ENCODE measurements at regions not wholly inside any gene's neighbourhood (a gene's known extent, or its start where the extent isn't known, plus 50 kb on each side); places are given as distances from the start of the nearest gene placed in this dataset.

DNA sequence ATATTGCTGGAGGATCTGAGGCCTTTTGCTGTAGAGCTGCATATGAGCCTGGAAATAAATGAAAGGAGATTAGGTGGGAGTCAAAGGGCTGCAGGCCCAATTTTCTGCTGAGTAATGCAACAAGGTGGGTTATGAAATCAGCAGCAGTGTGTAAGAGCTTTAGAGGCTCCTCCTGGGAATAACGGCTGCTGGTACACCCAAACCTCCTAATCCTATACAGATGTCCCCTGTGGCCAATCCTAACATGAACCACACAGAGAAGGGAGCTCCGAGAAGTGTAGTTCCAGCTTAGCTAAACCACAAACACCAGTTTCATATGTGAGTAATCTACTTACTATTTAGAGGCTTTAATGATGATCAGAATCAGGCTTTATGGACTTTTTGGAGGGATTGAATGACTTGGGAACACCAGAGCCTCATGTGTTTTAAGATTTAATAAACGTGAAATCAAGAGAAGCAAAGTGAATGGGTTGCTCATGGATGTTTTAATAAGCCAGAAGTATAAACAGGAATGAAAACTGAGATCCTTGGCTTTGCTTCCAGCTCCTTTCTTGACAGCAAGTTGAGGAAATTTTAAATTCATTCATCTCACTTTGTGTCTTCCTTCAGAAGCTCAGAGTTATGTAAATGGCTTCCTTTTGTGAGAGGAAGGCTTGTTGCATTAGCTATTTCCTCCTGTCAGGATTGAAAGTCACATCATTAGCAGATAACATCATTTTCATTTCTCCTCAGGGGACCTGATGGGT is 437.5 kb downstream of the TMEM232 start:
- no peaks in the 10 kb centered on the region for H3K36me3 ChIP-seq (ENCODE audit: insufficient read depth)
- H3K79me2 ChIP-seq (ENCODE audit: insufficient read depth, low read depth): no peaks in the 10 kb centered on the region
- no peaks in the 10 kb centered on the region for H4K20me1 ChIP-seq (ENCODE audit: insufficient read depth)
- H3K27ac ChIP-seq: no peak overlapping the region; the same call in 1 of the 2 replicates
- H3K4me3 ChIP-seq (IDR thresholded peaks at IDR 0.05; ENCODE audit: insufficient read depth, low read depth, low read length): no peak overlapping the region
- no peak for TF ChIP-seq CTCF (conservative IDR thresholded peaks at IDR 0.05; ENCODE audit: low read depth, low read length)
- peak overlapping the region; percentile 24; the same call in 1 of the 2 replicates for H2AFZ ChIP-seq (ENCODE audit: low read depth)
- peak overlapping the region; percentile 50 for H3K4me2 ChIP-seq
- H3K4me1 ChIP-seq (ENCODE audit: low read depth, poor library complexity, severe bottlenecking): peaks cover 21% of the 10 kb centered on the region
- H3K9ac ChIP-seq: no peak overlapping the region
- H3K27me3 ChIP-seq (ENCODE audit: insufficient read depth, low read depth): no peaks in the 10 kb centered on the region

DNA sequence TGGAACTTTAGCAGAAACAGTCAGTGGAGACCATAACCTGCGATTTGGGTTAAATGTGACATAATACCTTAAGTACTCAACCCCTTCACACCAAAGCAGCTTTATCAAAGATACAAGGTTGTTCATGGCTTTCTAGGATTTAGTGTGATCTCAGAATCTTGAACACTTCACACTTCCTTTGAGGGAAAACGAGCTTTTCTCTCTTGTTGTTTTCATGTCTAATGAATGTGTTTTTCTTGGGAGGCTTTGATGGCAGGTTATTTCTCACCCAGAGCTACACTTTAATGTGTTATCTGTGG is 437.0 kb downstream of the TMEM232 start:
- TF ChIP-seq CTCF (conservative IDR thresholded peaks at IDR 0.05; ENCODE audit: low read depth, low read length): no peak
- Histone ChIP-seq H3K4me3 (IDR thresholded peaks at IDR 0.05; ENCODE audit: insufficient read depth, low read depth, low read length) (no peak overlapping the region), H3K27ac (no peak overlapping the region), H3K4me1 (ENCODE audit: low read depth, poor library complexity, severe bottlenecking) (peaks cover 21% of the 10 kb centered on the region), H2AFZ (ENCODE audit: low read depth) (peak overlapping the region; percentile 24; the same call in 1 of the 2 replicates), H4K20me1 (ENCODE audit: insufficient read depth) (no peaks in the 10 kb centered on the region), H3K36me3 (ENCODE audit: insufficient read depth) (no peaks in the 10 kb centered on the region), H3K4me2 (peak overlapping the region; percentile 50; the same call in 1 of the 2 replicates), H3K79me2 (ENCODE audit: insufficient read depth, low read depth) (no peaks in the 10 kb centered on the region), H3K9ac (no peak overlapping the region), H3K27me3 (ENCODE audit: insufficient read depth, low read depth) (no peaks in the 10 kb centered on the region)

DNA sequence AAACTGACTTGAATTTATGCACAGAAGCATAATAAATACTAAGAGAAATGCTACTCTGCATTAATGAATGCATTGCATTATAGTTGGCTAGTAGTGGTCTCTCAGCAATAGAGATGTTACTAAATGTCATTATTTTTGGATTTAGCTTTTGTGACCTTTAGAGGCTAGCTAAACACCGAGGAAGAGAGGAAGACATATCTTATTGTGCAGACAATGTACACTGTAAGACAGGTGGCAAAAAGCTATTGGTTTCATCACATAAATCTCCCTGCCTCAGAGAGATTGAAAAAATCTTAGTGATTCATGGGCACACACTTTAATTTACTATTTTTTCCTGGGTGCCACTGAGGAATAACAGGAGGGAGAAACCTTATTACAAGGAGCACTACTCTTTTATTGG is 435.9 kb downstream of the TMEM232 start:
- no peaks in the 10 kb centered on the region for H3K79me2 ChIP-seq (ENCODE audit: insufficient read depth, low read depth)
- H3K27ac ChIP-seq: no peak overlapping the region
- no peaks in the 10 kb centered on the region for H3K27me3 ChIP-seq (ENCODE audit: insufficient read depth, low read depth)
- H3K4me2 ChIP-seq: no peak overlapping the region
- H3K4me1 ChIP-seq (ENCODE audit: low read depth, poor library complexity, severe bottlenecking): peaks cover 21% of the 10 kb centered on the region
- no peak overlapping the region for H3K4me3 ChIP-seq (IDR thresholded peaks at IDR 0.05; ENCODE audit: insufficient read depth, low read depth, low read length)
- no peak for TF ChIP-seq CTCF (conservative IDR thresholded peaks at IDR 0.05; ENCODE audit: low read depth, low read length)
- H2AFZ ChIP-seq (ENCODE audit: low read depth): no peak overlapping the region
- no peaks in the 10 kb centered on the region for H4K20me1 ChIP-seq (ENCODE audit: insufficient read depth)
- H3K36me3 ChIP-seq (ENCODE audit: insufficient read depth): no peaks in the 10 kb centered on the region
- H3K9ac ChIP-seq: no peak overlapping the region

GRCh38 chr5:110294281-110294680 is 432.2 kb downstream of the TMEM232 start:
- H4K20me1 ChIP-seq (ENCODE audit: insufficient read depth): no peaks in the 10 kb centered on the region
- H3K4me3 ChIP-seq (IDR thresholded peaks at IDR 0.05; ENCODE audit: insufficient read depth, low read depth, low read length): no peak overlapping the region
- no peaks in the 10 kb centered on the region for H3K36me3 ChIP-seq (ENCODE audit: insufficient read depth)
- no peaks in the 10 kb centered on the region for H3K27me3 ChIP-seq (ENCODE audit: insufficient read depth, low read depth)
- no peak overlapping the region for H3K27ac ChIP-seq
- H3K4me2 ChIP-seq: no peak overlapping the region
- no peak overlapping the region for H2AFZ ChIP-seq (ENCODE audit: low read depth)
- no peaks in the 10 kb centered on the region for H3K79me2 ChIP-seq (ENCODE audit: insufficient read depth, low read depth)
- TF ChIP-seq CTCF (conservative IDR thresholded peaks at IDR 0.05; ENCODE audit: low read depth, low read length): no peak
- no peak overlapping the region for H3K9ac ChIP-seq
- H3K4me1 ChIP-seq (ENCODE audit: low read depth, poor library complexity, severe bottlenecking): peaks cover 5% of the 10 kb centered on the region

Measured in KMS-11 (cell line).